Endothelial cell of umbilical vein (primary cell): ENCODE measurements at regions not wholly inside any gene's neighbourhood (a gene's known extent, or its start where the extent isn't known, plus 50 kb on each side); places are given as distances from the start of the nearest gene placed in this dataset.

Experiments
- BruUV-seq: library from RNA; stranded (reverse); fragments of 400-500 nt; replicated peaks from 2 replicates; lab custom pipeline; 2021; lab: Mats Ljungman, UMichigan
- CTCF ChIA-PET: fragments of 300-600, 350-600 bp; sonication (Branson Sonifier 250); formaldehyde crosslinking; loops from one replicate; lab custom pipeline; 2021; ENCODE audit warnings: antibody characterized with exemption, inconsistent platforms; lab: Charles Lee
- POLR2A ChIA-PET: fragments of 300-600, 350-600 bp; sonication (Branson Sonifier 250); formaldehyde crosslinking; loops from one replicate; lab custom pipeline; 2021; ENCODE audit warnings: antibody characterized with exemption, inconsistent platforms; lab: Charles Lee
- DNase-seq: peaks from one replicate; pipeline ENCODE4 v3.0.0-alpha.2; 2011; ENCODE audit warnings: low read depth, low spot score
- FAIRE-seq: peaks from 2 replicates; lab custom pipeline; 2011; peaks lifted over from hg19 to GRCh38; lab: Jason Lieb, UNC
- H2AFZ ChIP-seq: 2 replicates; pipeline ENCODE4 v1.6.0; 2012; ENCODE audit warnings: low read depth, low read length, control low read depth, inconsistent platforms
- H3K27ac ChIP-seq: 2 replicates; pipeline ENCODE4 v1.5.1; 2011; ENCODE audit warnings: low read depth, mild to moderate bottlenecking, control low read depth, low read length, moderate library complexity; ENCODE audit not compliant: insufficient read depth
- H3K27me3 ChIP-seq, 2 experiments: 2 replicates each; pipeline versions ENCODE4 v1.6.0 to v1.6.1; 2011; ENCODE audit warnings: low read length in 2 of 2, mixed read lengths in 1 of 2; ENCODE audit not compliant: control insufficient read depth in 2 of 2, insufficient read depth in 2 of 2
- H3K36me3 ChIP-seq, 2 experiments: 2 replicates in 1 of 2; 3 replicates in 1 of 2; pipeline ENCODE4 v1.5.1; 2011; ENCODE audit warnings: low read length in 2 of 2, mild to moderate bottlenecking in 1 of 2, moderate library complexity in 1 of 2; ENCODE audit not compliant: control insufficient read depth in 2 of 2, insufficient read depth in 2 of 2; ENCODE audit errors: extremely low read depth in 1 of 2
- H3K4me1 ChIP-seq: 3 replicates; pipeline ENCODE4 v1.5.1; 2011; ENCODE audit warnings: mild to moderate bottlenecking, low read length; ENCODE audit not compliant: control insufficient read depth, insufficient read depth; ENCODE audit errors: extremely low read depth
- H3K4me2 ChIP-seq: 2 replicates; pipeline ENCODE4 v1.6.1; 2011; ENCODE audit warnings: low read length, control low read depth, mixed read lengths; ENCODE audit not compliant: insufficient read depth
- H3K4me3 ChIP-seq, 3 experiments: fragments of 200-600 bp in 1 of 3; sonication (generic), shearing (Covaris generic) in 1 of 3; replicated peaks in 1 of 3; 2 replicates each; pipeline ENCODE4 v1.5.1; 2011 to 2016; ENCODE audit warnings: control low read depth in 3 of 3, low read length in 3 of 3, mild to moderate bottlenecking in 2 of 3, inconsistent platforms in 1 of 3, low read depth in 1 of 3, moderate library complexity in 1 of 3; ENCODE audit not compliant: insufficient read depth in 1 of 3
- H3K79me2 ChIP-seq: 2 replicates; pipeline ENCODE4 v1.6.0; 2012; ENCODE audit warnings: low read length, inconsistent platforms; ENCODE audit not compliant: control insufficient read depth, insufficient read depth
- H3K9ac ChIP-seq: replicated peaks from 2 replicates; pipeline ENCODE3; 2011; ENCODE audit warnings: low read length, control low read depth; ENCODE audit not compliant: insufficient read depth; ENCODE audit errors: extremely low read depth
- H3K9me1 ChIP-seq: replicated peaks from 3 replicates; pipeline ENCODE4 v1.6.0; 2011; ENCODE audit warnings: mild to moderate bottlenecking, low read length; ENCODE audit not compliant: control insufficient read depth, insufficient read depth; ENCODE audit errors: extremely low read depth
- H3K9me3 ChIP-seq: replicated peaks from 2 replicates; pipeline ENCODE4 v1.5.1; 2012; ENCODE audit warnings: low read length, inconsistent platforms; ENCODE audit not compliant: control insufficient read depth, insufficient read depth
- H4K20me1 ChIP-seq: replicated peaks from 2 replicates; pipeline ENCODE3; 2011; ENCODE audit warnings: mild to moderate bottlenecking, low read length; ENCODE audit not compliant: control insufficient read depth, insufficient read depth; ENCODE audit errors: extremely low read depth
- EZH2 ChIP-seq: IDR thresholded peaks from 2 replicates; pipeline ENCODE4 v1.6.1; 2012; ENCODE audit warnings: borderline replicate concordance, low read depth, mild to moderate bottlenecking, moderate library complexity, low read length, inconsistent platforms; ENCODE audit not compliant: severe bottlenecking
- JUN ChIP-seq: IDR thresholded peaks from 2 replicates; pipeline ENCODE4 v1.6.1; 2011; ENCODE audit warnings: borderline replicate concordance, low read depth; ENCODE audit not compliant: insufficient read length, insufficient read depth
- MYC ChIP-seq: IDR thresholded peaks from one replicate; pipeline ENCODE4 v1.6.1; 2011; ENCODE audit warnings: mild to moderate bottlenecking, low read depth, low read length
- dilution Hi-C: fragments of 300-500 bp; cut with MboI; formaldehyde crosslinking; loops from one replicate; pipeline ENCODE4 v1.15.0; 2019; ENCODE audit warnings: low sequenced_read_pairs; ENCODE audit not compliant: extremely low pct_ligation_motif_present
- intact Hi-C: fragments of 100-400 bp; cut with micrococcal nuclease; formaldehyde crosslinking; loops from one replicate; pipeline ENCODE4 v1.10.0; 2022
- TF ChIP-seq, protein P1 (sequence below), 2 donors: IDR thresholded peaks; 1 replicate in 1 of 2; 2 replicates in 1 of 2; pipeline ENCODE4 v1.5.1; 2011; ENCODE audit warnings: low read length in 2 of 2, mild to moderate bottlenecking in 2 of 2, moderate library complexity in 2 of 2, control low read depth in 1 of 2, inconsistent platforms in 1 of 2, low read depth in 1 of 2; ENCODE audit not compliant: insufficient read depth in 1 of 2; ENCODE audit errors: extremely low read depth in 1 of 2
- TF ChIP-seq, protein P2 (sequence below): IDR thresholded peaks from 2 replicates; pipeline ENCODE4 v1.6.1; 2011; ENCODE audit not compliant: insufficient read depth, insufficient read length

GRCh38 chr3:146883288-146883687, 278.1 kb upstream of the PLSCR5 start:
- TF ChIP-seq, protein P1, sequence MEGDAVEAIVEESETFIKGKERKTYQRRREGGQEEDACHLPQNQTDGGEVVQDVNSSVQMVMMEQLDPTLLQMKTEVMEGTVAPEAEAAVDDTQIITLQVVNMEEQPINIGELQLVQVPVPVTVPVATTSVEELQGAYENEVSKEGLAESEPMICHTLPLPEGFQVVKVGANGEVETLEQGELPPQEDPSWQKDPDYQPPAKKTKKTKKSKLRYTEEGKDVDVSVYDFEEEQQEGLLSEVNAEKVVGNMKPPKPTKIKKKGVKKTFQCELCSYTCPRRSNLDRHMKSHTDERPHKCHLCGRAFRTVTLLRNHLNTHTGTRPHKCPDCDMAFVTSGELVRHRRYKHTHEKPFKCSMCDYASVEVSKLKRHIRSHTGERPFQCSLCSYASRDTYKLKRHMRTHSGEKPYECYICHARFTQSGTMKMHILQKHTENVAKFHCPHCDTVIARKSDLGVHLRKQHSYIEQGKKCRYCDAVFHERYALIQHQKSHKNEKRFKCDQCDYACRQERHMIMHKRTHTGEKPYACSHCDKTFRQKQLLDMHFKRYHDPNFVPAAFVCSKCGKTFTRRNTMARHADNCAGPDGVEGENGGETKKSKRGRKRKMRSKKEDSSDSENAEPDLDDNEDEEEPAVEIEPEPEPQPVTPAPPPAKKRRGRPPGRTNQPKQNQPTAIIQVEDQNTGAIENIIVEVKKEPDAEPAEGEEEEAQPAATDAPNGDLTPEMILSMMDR (IDR thresholded peaks at IDR 0.05; ENCODE audit: extremely low read depth in 1 of 2, insufficient read depth in 1 of 2, low read depth in 1 of 2, low read length in 2 of 2), result no peak
- TF ChIP-seq EZH2 (no peak), MYC (no peak), JUN (no peak)
- TF ChIP-seq, protein P2, sequence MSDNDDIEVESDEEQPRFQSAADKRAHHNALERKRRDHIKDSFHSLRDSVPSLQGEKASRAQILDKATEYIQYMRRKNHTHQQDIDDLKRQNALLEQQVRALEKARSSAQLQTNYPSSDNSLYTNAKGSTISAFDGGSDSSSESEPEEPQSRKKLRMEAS, result no peak
- H4K20me1 ChIP-seq, result no peaks in the 10 kb centered on the region
- H3K79me2 ChIP-seq, result no peaks in the 10 kb centered on the region
- H3K27ac ChIP-seq, result no peak overlapping the region
- H2AFZ ChIP-seq, result no peak overlapping the region
- CTCF ChIA-PET, result interaction anchor here (0.7 kb wide), 1 partner anchor 562 kb away, joined by 3 read pairs; no protein-coding TSS in a partner anchor
- no peaks in the 10 kb centered on the region for H3K27me3 ChIP-seq
- no peak overlapping the region for H3K9ac ChIP-seq
- FAIRE-seq (no peak), DNase-seq (no peak)
- POLR2A ChIA-PET, result no interaction called here
- dilution Hi-C loops (no loop called here), intact Hi-C loops (no loop called here)
- no peaks in the 10 kb centered on the region for H3K9me1 ChIP-seq
- H3K9me3 ChIP-seq, result no peaks in the 10 kb centered on the region
- BruUV-seq, result no TSS peak
- H3K36me3 ChIP-seq, result no peaks in the 10 kb centered on the region
- H3K4me1 ChIP-seq, result no peaks in the 10 kb centered on the region
- H3K4me3 ChIP-seq, result no peak overlapping the region
- H3K4me2 ChIP-seq, result no peak overlapping the region
